Liver (tissue), 2 donors: ENCODE measurements at regions not wholly inside any gene's neighbourhood (a gene's known extent, or its start where the extent isn't known, plus 50 kb on each side); places are given as distances from the start of the nearest gene placed in this dataset.

Source experiments
- FOXA1 ChIP-seq: IDR thresholded peaks from 2 replicates; pipeline ENCODE4 v1.6.1; 2016; ENCODE audit warnings: antibody characterized with exemption
- GABPA ChIP-seq, 2 donors: IDR thresholded peaks in 1 of 2; conservative IDR thresholded peaks in 1 of 2; 2 replicates each; pipeline ENCODE4 v1.6.1; 2016; ENCODE audit warnings: antibody characterized with exemption in 2 of 2, mild to moderate bottlenecking in 1 of 2, moderate library complexity in 1 of 2
- YY1 ChIP-seq: IDR thresholded peaks from 2 replicates; pipeline ENCODE4 v1.6.1; 2016; ENCODE audit warnings: antibody characterized with exemption, mild to moderate bottlenecking
- donor health status: healthy.

DNA sequence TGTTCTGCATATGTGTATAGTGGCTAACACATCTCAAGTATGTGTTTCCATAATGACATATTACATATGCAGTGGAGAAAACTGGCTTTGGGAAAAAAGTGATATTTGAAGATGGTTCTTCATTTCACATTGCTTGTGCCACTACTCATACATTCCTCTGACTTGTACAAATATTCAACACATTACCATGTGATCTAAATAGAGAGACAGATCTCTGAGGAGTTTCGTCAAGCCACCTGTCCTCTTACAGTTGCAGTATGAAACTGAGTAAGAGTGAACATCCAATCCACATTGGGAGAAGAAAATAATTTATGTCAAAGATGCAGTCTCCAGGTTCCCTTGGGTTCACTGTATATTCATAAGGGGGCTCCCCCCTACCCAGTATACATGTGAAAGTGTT, 123.9 kb downstream of the KDR start:
- no peak for TF ChIP-seq GABPA (IDR thresholded peaks at IDR 0.05 in 1 of 2, conservative IDR thresholded peaks at IDR 0.05 in 1 of 2)
- no peak for TF ChIP-seq YY1
- TF ChIP-seq FOXA1 = no peak
